IMR-90 (cell line): ENCODE measurements at regions not wholly inside any gene's neighbourhood (a gene's known extent, or its start where the extent isn't known, plus 50 kb on each side); places are given as distances from the start of the nearest gene placed in this dataset.

Experiments used
- ATAC-seq: fragments of 200-7000 bp; cut with Tn5 transposase; 2 replicates; pipeline ENCODE4 v1.9.1; 2020; ENCODE audit warnings: low read depth, mild to moderate bottlenecking, moderate library complexity
- BruUV-seq: library from RNA; stranded (reverse); fragments of 400-500 nt; replicated peaks from 2 replicates; lab custom pipeline; 2021; lab: Mats Ljungman, UMichigan
- CTCF ChIA-PET: fragments of 300-600 bp; formaldehyde crosslinking; extraction: SDS; loops from one replicate; lab custom pipeline; 2021; ENCODE audit warnings: antibody characterized with exemption; lab: Yijun Ruan, JAX
- POLR2A ChIA-PET: fragments of 300-600 bp; sonication (Branson Sonifier 250); formaldehyde crosslinking; loops from one replicate; lab custom pipeline; 2022; ENCODE audit warnings: antibody characterized with exemption; ENCODE audit not compliant: unreplicated experiment; lab: Charles Lee
- DNase-seq: peaks from one replicate; pipeline ENCODE4 v3.0.0; 2013
- H2AFZ ChIP-seq: replicated peaks from 2 replicates; pipeline ENCODE3; 2013; ENCODE audit warnings: low read length, mild to moderate bottlenecking; ENCODE audit not compliant: poor library complexity
- H2AK5ac ChIP-seq: 2 replicates; pipeline ENCODE4 v1.6.1; 2013; ENCODE audit warnings: low read depth, low read length, inconsistent platforms
- H2AK9ac ChIP-seq: replicated peaks from 2 replicates; pipeline ENCODE3; 2013; ENCODE audit warnings: mild to moderate bottlenecking, low read depth, low read length, moderate library complexity; ENCODE audit not compliant: poor library complexity
- H2BK120ac ChIP-seq: 2 replicates; pipeline ENCODE4 v1.6.1; 2013; ENCODE audit warnings: low read depth, low read length, inconsistent platforms
- H2BK15ac ChIP-seq: 3 replicates; pipeline ENCODE4 v1.6.1; 2013; ENCODE audit warnings: low read depth, low read length, inconsistent platforms
- H2BK20ac ChIP-seq: 2 replicates; pipeline ENCODE4 v1.6.1; 2013; ENCODE audit warnings: low read depth, mild to moderate bottlenecking, inconsistent platforms, low read length, moderate library complexity
- H2BK5ac ChIP-seq: 2 replicates; pipeline ENCODE4 v1.6.1; 2013; ENCODE audit warnings: mild to moderate bottlenecking, low read depth, low read length, inconsistent platforms; ENCODE audit not compliant: poor library complexity, severe bottlenecking
- H3K14ac ChIP-seq: replicated peaks from 2 replicates; pipeline ENCODE4 v1.6.1; 2013; ENCODE audit warnings: low read depth, low read length, inconsistent platforms
- H3K18ac ChIP-seq: 2 replicates; pipeline ENCODE4 v1.6.1; 2013; ENCODE audit warnings: low read depth, low read length, control low read depth
- H3K23ac ChIP-seq: 2 replicates; pipeline ENCODE4 v1.6.1; 2013; ENCODE audit warnings: low read depth, low read length, inconsistent platforms
- H3K27ac ChIP-seq: 2 replicates; pipeline ENCODE4 v1.5.1; 2013; ENCODE audit warnings: mild to moderate bottlenecking, control low read depth, low read length; ENCODE audit not compliant: insufficient read depth
- H3K27me3 ChIP-seq: 2 replicates; pipeline ENCODE4 v1.6.1; 2013; ENCODE audit warnings: low read length; ENCODE audit not compliant: control insufficient read depth, insufficient read depth
- H3K36me3 ChIP-seq: 2 replicates; pipeline ENCODE4 v1.6.1; 2013; ENCODE audit warnings: low read length, mixed read lengths; ENCODE audit not compliant: control insufficient read depth, insufficient read depth
- H3K4ac ChIP-seq: 2 replicates; pipeline ENCODE4 v1.6.1; 2013; ENCODE audit warnings: low read depth, low read length, inconsistent platforms
- H3K4me1 ChIP-seq: 2 replicates; pipeline ENCODE4 v1.6.1; 2013; ENCODE audit warnings: low read length, mixed read lengths; ENCODE audit not compliant: control insufficient read depth, insufficient read depth
- H3K4me2 ChIP-seq: 2 replicates; pipeline ENCODE4 v1.6.1; 2013; ENCODE audit warnings: low read depth, mild to moderate bottlenecking, control low read depth, low read length, moderate library complexity
- H3K4me3 ChIP-seq: 2 replicates; pipeline ENCODE4 v1.5.1; 2013; ENCODE audit warnings: low read depth, mild to moderate bottlenecking, control low read depth, low read length, moderate library complexity; ENCODE audit not compliant: insufficient read depth
- H3K56ac ChIP-seq: 2 replicates; pipeline ENCODE4 v1.6.1; 2013; ENCODE audit warnings: low read length, inconsistent platforms; ENCODE audit not compliant: insufficient read depth; ENCODE audit errors: extremely low read depth
- H3K79me1 ChIP-seq, 2 experiments: 2 replicates each; pipeline ENCODE4 v1.6.1; 2013; ENCODE audit warnings: low read length in 2 of 2, inconsistent platforms in 1 of 2, low read depth in 1 of 2
- H3K9ac ChIP-seq: 2 replicates; pipeline ENCODE4 v1.6.1; 2013; ENCODE audit warnings: low read depth, low read length, control low read depth
- H3K9me1 ChIP-seq: 2 replicates; pipeline ENCODE4 v1.6.1; 2013; ENCODE audit warnings: low read length, inconsistent platforms; ENCODE audit not compliant: insufficient read depth
- H3K9me3 ChIP-seq: 2 replicates; pipeline ENCODE4 v1.6.1; 2013; ENCODE audit warnings: low read length; ENCODE audit not compliant: control insufficient read depth, insufficient read depth
- H4K20me1 ChIP-seq: 2 replicates; pipeline ENCODE4 v1.6.1; 2013; ENCODE audit warnings: low read length, inconsistent platforms; ENCODE audit not compliant: insufficient read depth
- H4K5ac ChIP-seq: 2 replicates; pipeline ENCODE4 v1.6.1; 2013; ENCODE audit warnings: mild to moderate bottlenecking, low read depth, low read length, control low read depth
- H4K8ac ChIP-seq, 2 experiments: 2 replicates each; pipeline ENCODE4 v1.6.1; 2013; ENCODE audit warnings: low read depth in 2 of 2, low read length in 2 of 2, control low read depth in 1 of 2, inconsistent platforms in 1 of 2
- H4K91ac ChIP-seq: 2 replicates; pipeline ENCODE4 v1.6.1; 2013; ENCODE audit warnings: low read depth, low read length, inconsistent platforms; ENCODE audit not compliant: insufficient read depth
- NFE2L2 ChIP-seq: fragments of 150-350 bp; IDR thresholded peaks from 2 replicates; pipeline ENCODE4 v1.6.1; 2016; ENCODE audit warnings: low read depth, mild to moderate bottlenecking, low read length
- WGBS, 2 experiments: methylation state at CpG; one replicate each; pipeline versions ENCODE4 v1.1.5 to v1.1.7; 2013; ENCODE audit warnings: missing lambda C conversion rate in 2 of 2; ENCODE audit not compliant: insufficient read length in 1 of 2; ENCODE audit errors: extremely low coverage in 2 of 2; 5-methylcytosine and 5-hydroxymethylcytosine counted together
- dilution Hi-C: fragments of 300-500 bp; cut with HindIII; formaldehyde crosslinking; loops from one replicate; pipeline ENCODE4 v1.14.3; 2018; ENCODE audit warnings: low sequenced_read_pairs; ENCODE audit not compliant: unreplicated experiment
- in situ Hi-C: fragments of 300-500 bp; cut with MboI; formaldehyde crosslinking; loops from 3 replicates; pipeline ENCODE4 v1.14.3; 2019; ENCODE audit warnings: low sequenced_read_pairs, inconsistent platforms, mixed read lengths
- intact Hi-C: fragments of 100-400 bp; cut with micrococcal nuclease; formaldehyde crosslinking; loops from 2 replicates; pipeline ENCODE4 v1.10.0; 2022

- dilution Hi-C loops (no loop called here), intact Hi-C loops (no loop called here), in situ Hi-C loops (no loop called here)
- no peak overlapping the region for H4K91ac ChIP-seq
- no peak overlapping the region for H3K56ac ChIP-seq
- no peak overlapping the region for H2AK5ac ChIP-seq
- ATAC-seq (no peak), DNase-seq (no peak)
- H3K9me1 ChIP-seq = no peaks in the 10 kb centered on the region
- no peak overlapping the region for H2BK5ac ChIP-seq
- no CpG with 5 or more reads among the region's 2 CpGs for WGBS, 2 experiments
- H2BK20ac ChIP-seq = no peak overlapping the region
- H4K8ac ChIP-seq = no peak overlapping the region
- no peak overlapping the region for H2BK15ac ChIP-seq
- no peak overlapping the region for H4K5ac ChIP-seq
- no peak overlapping the region for H3K18ac ChIP-seq
- no TSS peak for BruUV-seq
- no peaks in the 10 kb centered on the region for H4K20me1 ChIP-seq
- no peak overlapping the region for H3K4ac ChIP-seq
- H3K4me3 ChIP-seq = no peak overlapping the region
- no peak for TF ChIP-seq NFE2L2
- POLR2A ChIA-PET = no interaction called here
- H3K79me1 ChIP-seq = no peaks in the 10 kb centered on the region
- H2AFZ ChIP-seq = no peak overlapping the region
- H2BK120ac ChIP-seq = no peak overlapping the region
- H3K27me3 ChIP-seq = no peaks in the 10 kb centered on the region
- H3K27ac ChIP-seq = no peak overlapping the region
- no peak overlapping the region for H3K4me2 ChIP-seq
- no peaks in the 10 kb centered on the region for H3K9me3 ChIP-seq
- no peak overlapping the region for H3K23ac ChIP-seq
- H3K14ac ChIP-seq = no peak overlapping the region
- no peaks in the 10 kb centered on the region for H3K4me1 ChIP-seq
- H3K9ac ChIP-seq = no peak overlapping the region
- no peak overlapping the region for H2AK9ac ChIP-seq
- no peaks in the 10 kb centered on the region for H3K36me3 ChIP-seq
- CTCF ChIA-PET = interaction anchor here (1.0 kb wide), 1 partner anchor 141 kb away, joined by 3 read pairs; no protein-coding TSS in a partner anchor
Measured at GRCh38 chr5:8028243-8028642, 159.3 kb downstream of the MTRR start.
